ENCODE measurements at regions not wholly inside any gene's neighbourhood (a gene's known extent, or its start where the extent isn't known, plus 50 kb on each side); places are given as distances from the start of the nearest gene placed in this dataset.
"Not testable (repeated sequence)": the region's sequence is repeated elsewhere in the genome, so short reads cannot be mapped to it uniquely, and the experiment has no call there.

DNA sequence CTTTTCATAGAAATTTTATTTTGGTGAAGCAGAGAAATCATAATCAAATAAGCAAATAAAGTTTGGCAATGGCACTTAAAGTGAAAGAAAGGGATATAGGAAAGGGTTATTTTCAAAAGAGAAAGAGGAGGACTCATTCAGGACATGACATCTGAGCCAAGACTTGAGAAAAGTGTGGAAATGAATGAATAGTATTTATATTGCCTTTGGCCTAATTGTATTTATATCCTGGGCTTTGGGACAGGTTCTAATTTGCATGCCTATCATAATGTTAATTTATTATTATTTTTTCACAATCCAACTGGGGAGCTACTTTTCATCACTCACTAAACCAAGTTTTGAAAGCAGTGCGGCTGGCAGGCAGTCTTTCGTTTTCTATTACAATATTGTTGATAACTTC, 376.8 kb downstream of the HGF start:
- peak overlapping the region; percentile 12 for H3K4me2 ChIP-seq (ENCODE audit: insufficient read depth, low read length)
- H3K4me1 ChIP-seq (ENCODE audit: insufficient read depth, low read length) = no peaks in the 10 kb centered on the region
- no peaks in the 10 kb centered on the region for H3K79me2 ChIP-seq (ENCODE audit: insufficient read depth, low read length)
- no peaks in the 10 kb centered on the region for H3K27me3 ChIP-seq (ENCODE audit: insufficient read depth, low read length)
- peak overlapping the region; percentile 37 for H2AFZ ChIP-seq (ENCODE audit: low read length)
- H3K4me3 ChIP-seq (ENCODE audit: insufficient read depth, low read length) = no peak overlapping the region
- no peaks in the 10 kb centered on the region for H3K36me3 ChIP-seq (ENCODE audit: insufficient read depth, low read length)
- TF ChIP-seq, protein P1, sequence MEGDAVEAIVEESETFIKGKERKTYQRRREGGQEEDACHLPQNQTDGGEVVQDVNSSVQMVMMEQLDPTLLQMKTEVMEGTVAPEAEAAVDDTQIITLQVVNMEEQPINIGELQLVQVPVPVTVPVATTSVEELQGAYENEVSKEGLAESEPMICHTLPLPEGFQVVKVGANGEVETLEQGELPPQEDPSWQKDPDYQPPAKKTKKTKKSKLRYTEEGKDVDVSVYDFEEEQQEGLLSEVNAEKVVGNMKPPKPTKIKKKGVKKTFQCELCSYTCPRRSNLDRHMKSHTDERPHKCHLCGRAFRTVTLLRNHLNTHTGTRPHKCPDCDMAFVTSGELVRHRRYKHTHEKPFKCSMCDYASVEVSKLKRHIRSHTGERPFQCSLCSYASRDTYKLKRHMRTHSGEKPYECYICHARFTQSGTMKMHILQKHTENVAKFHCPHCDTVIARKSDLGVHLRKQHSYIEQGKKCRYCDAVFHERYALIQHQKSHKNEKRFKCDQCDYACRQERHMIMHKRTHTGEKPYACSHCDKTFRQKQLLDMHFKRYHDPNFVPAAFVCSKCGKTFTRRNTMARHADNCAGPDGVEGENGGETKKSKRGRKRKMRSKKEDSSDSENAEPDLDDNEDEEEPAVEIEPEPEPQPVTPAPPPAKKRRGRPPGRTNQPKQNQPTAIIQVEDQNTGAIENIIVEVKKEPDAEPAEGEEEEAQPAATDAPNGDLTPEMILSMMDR (IDR thresholded peaks at IDR 0.05; ENCODE audit: extremely low read depth, low read depth, low read length) = no peak
- H4K20me1 ChIP-seq (ENCODE audit: insufficient read depth, low read length) = no peaks in the 10 kb centered on the region
- DNase-seq (ENCODE audit: insufficient read length, low spot score, missing footprints) = no peak
- no peak overlapping the region for H3K27ac ChIP-seq (ENCODE audit: low read depth, low read length)
- H3K9me3 ChIP-seq (ENCODE audit: low read depth, low read length) = no peaks in the 10 kb centered on the region

DNA sequence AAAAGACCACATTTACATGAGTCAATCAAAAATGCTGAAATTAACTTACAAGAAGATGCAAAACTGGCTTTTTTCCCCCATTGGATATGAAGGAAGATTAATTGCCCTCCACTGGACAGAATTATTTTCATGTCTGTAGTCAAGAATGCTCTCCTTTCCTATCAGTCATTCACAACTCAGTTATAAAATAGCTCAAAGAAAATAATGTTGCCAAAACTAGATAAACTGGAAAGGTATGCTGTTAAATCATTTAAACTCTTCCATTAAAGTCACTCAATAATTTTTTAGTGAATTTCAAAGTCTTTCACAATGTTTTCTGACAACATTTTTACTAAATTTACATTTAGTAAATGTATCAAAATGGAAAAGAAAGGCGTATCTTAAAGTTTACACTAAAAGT, 384.5 kb downstream of the HGF start:
- Histone ChIP-seq H3K4me1 (ENCODE audit: insufficient read depth, low read length) (no peaks in the 10 kb centered on the region), H3K9me3 (ENCODE audit: low read depth, low read length) (no peaks in the 10 kb centered on the region), H3K4me2 (ENCODE audit: insufficient read depth, low read length) (no peak overlapping the region), H3K4me3 (ENCODE audit: insufficient read depth, low read length) (no peak overlapping the region), H2AFZ (ENCODE audit: low read length) (no peak overlapping the region), H3K79me2 (ENCODE audit: insufficient read depth, low read length) (no peaks in the 10 kb centered on the region), H3K36me3 (ENCODE audit: insufficient read depth, low read length) (no peaks in the 10 kb centered on the region), H3K27ac (ENCODE audit: low read depth, low read length) (no peak overlapping the region), H3K27me3 (ENCODE audit: insufficient read depth, low read length) (no peaks in the 10 kb centered on the region), H4K20me1 (ENCODE audit: insufficient read depth, low read length) (no peaks in the 10 kb centered on the region)
- no peak for DNase-seq (ENCODE audit: insufficient read length, low spot score, missing footprints)
- TF ChIP-seq, protein P1 (IDR thresholded peaks at IDR 0.05; ENCODE audit: extremely low read depth, low read depth, low read length) = no peak

DNA sequence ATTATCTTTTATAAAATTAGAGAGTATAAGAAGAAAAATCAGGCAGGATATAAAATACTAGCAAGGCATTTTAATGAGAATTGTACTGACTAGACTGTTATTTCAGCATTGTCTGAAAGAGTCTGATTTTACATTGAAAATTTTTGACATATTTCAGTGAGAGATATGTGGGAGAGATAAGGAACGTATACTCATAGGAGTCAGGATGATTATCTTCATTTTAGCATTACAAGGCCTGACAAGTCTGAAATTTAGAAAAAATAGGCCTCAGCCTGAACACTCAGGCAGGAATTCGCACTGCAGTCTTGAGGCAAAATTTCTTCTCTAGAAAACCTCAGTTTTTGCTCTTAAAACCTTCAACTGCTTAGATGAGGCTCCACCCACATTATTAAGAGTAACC, 386.0 kb downstream of the HGF start:
- DNase-seq (ENCODE audit: insufficient read length, low spot score, missing footprints) = no peak
- Histone ChIP-seq H3K4me2 (ENCODE audit: insufficient read depth, low read length) (no peak overlapping the region), H3K4me1 (ENCODE audit: insufficient read depth, low read length) (no peaks in the 10 kb centered on the region), H3K9me3 (ENCODE audit: low read depth, low read length) (no peaks in the 10 kb centered on the region), H3K27me3 (ENCODE audit: insufficient read depth, low read length) (no peaks in the 10 kb centered on the region), H2AFZ (ENCODE audit: low read length) (no peak overlapping the region), H3K79me2 (ENCODE audit: insufficient read depth, low read length) (no peaks in the 10 kb centered on the region), H3K4me3 (ENCODE audit: insufficient read depth, low read length) (no peak overlapping the region), H3K27ac (ENCODE audit: low read depth, low read length) (no peak overlapping the region), H4K20me1 (ENCODE audit: insufficient read depth, low read length) (no peaks in the 10 kb centered on the region), H3K36me3 (ENCODE audit: insufficient read depth, low read length) (no peaks in the 10 kb centered on the region)
- TF ChIP-seq, protein P1 (IDR thresholded peaks at IDR 0.05; ENCODE audit: extremely low read depth, low read depth, low read length) = no peak

DNA sequence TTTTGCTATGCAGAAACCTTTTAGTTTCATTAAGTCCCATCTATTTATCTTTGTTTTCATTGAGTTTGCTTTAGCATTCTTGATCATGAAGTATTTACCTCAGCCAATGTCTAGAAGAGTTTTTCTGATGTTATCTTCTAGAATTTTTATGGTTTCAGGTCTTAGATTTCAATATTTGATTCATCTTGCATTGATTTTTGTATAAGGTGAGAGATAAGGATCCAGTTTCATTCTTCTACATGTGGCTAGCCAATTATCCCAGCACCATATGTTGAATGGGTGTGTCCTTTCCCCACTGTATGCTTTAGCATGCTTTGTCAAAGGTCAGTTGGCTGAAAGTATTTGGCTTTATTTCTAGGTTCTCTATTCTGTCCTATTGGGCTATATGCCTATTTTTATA, 395.2 kb downstream of the HGF start:
- not testable (repeated sequence) for H3K79me2 ChIP-seq (ENCODE audit: insufficient read depth, low read length); H3K4me2 ChIP-seq (ENCODE audit: insufficient read depth, low read length); H3K9me3 ChIP-seq (ENCODE audit: low read depth, low read length); H3K27ac ChIP-seq (ENCODE audit: low read depth, low read length); DNase-seq (ENCODE audit: insufficient read length, low spot score, missing footprints); H4K20me1 ChIP-seq (ENCODE audit: insufficient read depth, low read length); H3K36me3 ChIP-seq (ENCODE audit: insufficient read depth, low read length); H3K27me3 ChIP-seq (ENCODE audit: insufficient read depth, low read length); H2AFZ ChIP-seq (ENCODE audit: low read length); H3K4me1 ChIP-seq (ENCODE audit: insufficient read depth, low read length); H3K4me3 ChIP-seq (ENCODE audit: insufficient read depth, low read length)

DNA sequence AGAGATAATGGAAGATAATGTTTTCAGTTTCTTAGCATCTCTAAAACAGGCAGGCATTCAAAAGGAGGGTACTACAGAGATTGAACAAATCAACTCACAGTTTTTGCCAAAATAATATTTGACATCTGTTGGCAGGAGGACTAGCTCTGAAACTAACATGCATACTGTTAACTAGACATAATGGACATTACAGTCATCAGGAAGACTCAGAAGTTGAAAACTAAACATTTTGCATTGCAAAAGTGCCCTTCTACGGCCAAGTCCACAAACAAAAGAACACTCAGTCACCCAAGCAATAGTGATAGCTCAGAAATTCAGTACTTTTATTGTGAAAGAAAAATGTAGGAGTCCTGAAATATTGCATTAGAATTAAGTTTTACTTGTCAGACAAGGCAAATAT, 399.0 kb downstream of the HGF start:
- Histone ChIP-seq H3K36me3 (ENCODE audit: insufficient read depth, low read length) (no peaks in the 10 kb centered on the region), H3K27ac (ENCODE audit: low read depth, low read length) (no peak overlapping the region), H3K27me3 (ENCODE audit: insufficient read depth, low read length) (no peaks in the 10 kb centered on the region), H2AFZ (ENCODE audit: low read length) (no peak overlapping the region), H3K4me3 (ENCODE audit: insufficient read depth, low read length) (no peak overlapping the region), H3K4me1 (ENCODE audit: insufficient read depth, low read length) (peaks cover 15% of the 10 kb centered on the region), H3K4me2 (ENCODE audit: insufficient read depth, low read length) (no peak overlapping the region), H4K20me1 (ENCODE audit: insufficient read depth, low read length) (no peaks in the 10 kb centered on the region), H3K79me2 (ENCODE audit: insufficient read depth, low read length) (no peaks in the 10 kb centered on the region), H3K9me3 (ENCODE audit: low read depth, low read length) (no peaks in the 10 kb centered on the region)
- TF ChIP-seq, protein P1 (IDR thresholded peaks at IDR 0.05; ENCODE audit: extremely low read depth, low read depth, low read length) = no peak
- no peak for DNase-seq (ENCODE audit: insufficient read length, low spot score, missing footprints)
